ENCODE measurements at regions not wholly inside any gene's neighbourhood (a gene's known extent, or its start where the extent isn't known, plus 50 kb on each side); places are given as distances from the start of the nearest gene placed in this dataset.

- ATAC-seq (ENCODE audit: low FRiP score): no peak
- no peak for DNase-seq (ENCODE audit: low spot score)
- no peak for TF ChIP-seq CTCF (IDR thresholded peaks at IDR 0.05)
These were observed 128.6 kb downstream of the DLEU7 start for GRCh38 chr13:50714891-50715290.

GRCh38 chr13:50715402-50716146, 127.9 kb downstream of the DLEU7 start:
- TF ChIP-seq CTCF (IDR thresholded peaks at IDR 0.05): no peak
- DNase-seq (ENCODE audit: low spot score) (no peak), ATAC-seq (ENCODE audit: low FRiP score) (no peak)

GRCh38 chr13:50720861-50721671, 122.4 kb downstream of the DLEU7 start:
- no peak for DNase-seq (ENCODE audit: low spot score)
- ATAC-seq (ENCODE audit: low FRiP score): no peak
- TF ChIP-seq CTCF (IDR thresholded peaks at IDR 0.05): no peak

- DNase-seq (ENCODE audit: low spot score): no peak
- no peak for ATAC-seq (ENCODE audit: low FRiP score)
- no peak for TF ChIP-seq CTCF (IDR thresholded peaks at IDR 0.05)
These were observed 121.9 kb downstream of the DLEU7 start for GRCh38 chr13:50721672-50721992.

- TF ChIP-seq CTCF (IDR thresholded peaks at IDR 0.05): no peak
- DNase-seq (ENCODE audit: low spot score): no peak
These were observed 120.9 kb downstream of the DLEU7 start for GRCh38 chr13:50722440-50723125.

GRCh38 chr13:50724438-50724837, 119.1 kb downstream of the DLEU7 start:
- ATAC-seq (ENCODE audit: low FRiP score): no peak
- TF ChIP-seq CTCF (IDR thresholded peaks at IDR 0.05): no peak
- no peak for DNase-seq (ENCODE audit: low spot score)

More at GRCh38 chr13:50722440-50723125, 120.9 kb downstream of the DLEU7 start:
- ATAC-seq (ENCODE audit: low FRiP score): no peak
